NOMO-1 treated with dmso at 0.1 percent for 144 hours (cell line): ENCODE measurements at regions not wholly inside any gene's neighbourhood (a gene's known extent, or its start where the extent isn't known, plus 50 kb on each side); places are given as distances from the start of the nearest gene placed in this dataset.

Experiments used
- DNase-seq: peaks from one replicate; lab custom pipeline; 2025; ENCODE audit not compliant: unreplicated experiment; lab: John Stamatoyannopoulos, UW

- no peak for DNase-seq
Observed at GRCh38 chr2:70354264-70354949, 52.5 kb upstream of the FAM136A start.
